Ishikawa (cell line): ENCODE measurements at regions not wholly inside any gene's neighbourhood (a gene's known extent, or its start where the extent isn't known, plus 50 kb on each side); places are given as distances from the start of the nearest gene placed in this dataset.

Source experiments
- EP300 ChIP-seq: IDR thresholded peaks from 2 replicates; pipeline ENCODE4 v1.6.1; 2012; ENCODE audit warnings: borderline replicate concordance
- RAD21 ChIP-seq: IDR thresholded peaks from 2 replicates; pipeline ENCODE4 v1.6.1; 2012; ENCODE audit warnings: low read depth
- TEAD4 ChIP-seq: IDR thresholded peaks from 2 replicates; pipeline ENCODE4 v1.6.1; 2012

DNA sequence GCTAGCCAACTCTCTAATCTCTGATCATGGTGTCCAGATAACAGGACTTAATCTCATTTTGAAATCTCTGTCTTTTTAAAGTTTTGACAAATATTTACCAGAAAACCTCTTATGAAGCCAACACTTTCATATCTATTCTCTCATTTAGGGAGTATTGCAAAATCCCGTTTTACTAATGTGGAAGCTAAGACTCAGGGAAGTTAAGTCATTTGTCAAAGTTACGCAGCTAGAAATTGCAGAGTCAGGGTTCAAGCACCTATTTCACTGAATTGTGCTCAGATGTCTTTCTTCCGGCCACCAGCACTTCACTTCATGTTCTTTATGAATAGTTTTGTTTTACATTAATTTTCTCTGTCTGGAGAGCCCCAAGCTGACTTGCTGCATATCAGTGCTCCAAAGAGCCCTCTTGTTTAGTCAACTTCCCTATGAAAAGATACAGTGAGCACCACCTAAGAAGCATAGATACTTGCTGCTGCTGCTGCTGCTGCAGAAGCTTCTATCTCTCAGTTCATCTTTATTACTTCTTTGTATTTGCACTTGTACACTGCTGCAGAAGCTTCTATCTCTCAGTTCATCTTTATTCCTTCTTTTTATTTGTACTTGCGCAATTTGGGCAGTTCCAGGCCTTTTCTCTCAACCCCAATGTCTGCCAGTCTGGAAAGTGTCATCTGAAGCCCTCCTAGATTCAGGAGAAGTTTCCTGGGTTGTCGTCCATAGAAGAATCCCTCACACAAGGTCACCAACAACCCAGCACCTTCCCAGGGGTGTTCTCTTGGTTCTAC lies 329.7 kb downstream of the MAFB start:
- TF ChIP-seq EP300: no peak
- TF ChIP-seq TEAD4: no peak
- TF ChIP-seq RAD21: no peak
